ENCODE measurements at regions not wholly inside any gene's neighbourhood (a gene's known extent, or its start where the extent isn't known, plus 50 kb on each side); places are given as distances from the start of the nearest gene placed in this dataset.

- Mint-ChIP-seq H3K36me3 (ENCODE audit: low read depth) (peaks cover 33% of the 10 kb centered on the region), H3K9me3 (no peaks in the 10 kb centered on the region), H3K4me3 (no peak overlapping the region), H3K4me1 (ENCODE audit: low read depth) (peaks cover 48% of the 10 kb centered on the region), H3K27me3 (no peaks in the 10 kb centered on the region), H3K27ac (no peak overlapping the region)
- TF ChIP-seq CTCF (IDR thresholded peaks at IDR 0.05): no peak
- no peak for DNase-seq
- Histone ChIP-seq H3K27ac (ENCODE audit: low read depth in 1 of 2, low read length in 2 of 2) (no peak overlapping the region), H3K27me3 (ENCODE audit: control insufficient read depth in 1 of 2, insufficient read depth in 2 of 2, low read length in 2 of 2) (no peaks in the 10 kb centered on the region), H3K9me3 (ENCODE audit: control insufficient read depth in 1 of 2, insufficient read depth in 1 of 2, low read length in 2 of 2) (no peaks in the 10 kb centered on the region), H3K4me3 (ENCODE audit: low read length) (no peak overlapping the region), H3K4me1 (ENCODE audit: insufficient read depth, low read length) (peaks cover 31% of the 10 kb centered on the region), H3K36me3 (ENCODE audit: insufficient read depth, low read length) (peaks cover 26% of the 10 kb centered on the region)
- ChIA-PET POLR2A (no interaction called here), CTCF (no interaction called here)
- no peak for ATAC-seq (ENCODE audit: poor library complexity)
- intact Hi-C loops (cut with DNase I, micrococcal nuclease): no loop called here
These were observed 152.6 kb downstream of the KLF12 start for GRCh38 chr13:73981595-73981994.

GRCh38 chr13:73975767-73976166 lies 158.4 kb downstream of the KLF12 start:
- no peak for ATAC-seq (ENCODE audit: poor library complexity)
- intact Hi-C loops (cut with DNase I, micrococcal nuclease): no loop called here
- no peaks in the 10 kb centered on the region for H3K9me3 ChIP-seq (ENCODE audit: control insufficient read depth in 1 of 2, insufficient read depth in 1 of 2, low read length in 2 of 2)
- H3K4me1 Mint-ChIP-seq (ENCODE audit: low read depth): peaks cover 82% of the 10 kb centered on the region
- peaks cover 37% of the 10 kb centered on the region for H3K36me3 Mint-ChIP-seq (ENCODE audit: low read depth)
- H3K4me3 Mint-ChIP-seq: no peak overlapping the region
- TF ChIP-seq CTCF (IDR thresholded peaks at IDR 0.05): no peak
- H3K4me1 ChIP-seq (ENCODE audit: insufficient read depth, low read length): peaks cover 3% of the 10 kb centered on the region
- no peaks in the 10 kb centered on the region for H3K27me3 ChIP-seq (ENCODE audit: control insufficient read depth in 1 of 2, insufficient read depth in 2 of 2, low read length in 2 of 2)
- no peak for DNase-seq
- H3K27ac Mint-ChIP-seq: no peak overlapping the region
- ChIA-PET POLR2A (interaction anchor here (2.1 kb wide), 1 partner anchor 10 kb away, joined by 6 read pairs; no protein-coding TSS in a partner anchor), CTCF (no interaction called here)
- peaks cover 11% of the 10 kb centered on the region for H3K36me3 ChIP-seq (ENCODE audit: insufficient read depth, low read length)
- H3K9me3 Mint-ChIP-seq: peaks cover 7% of the 10 kb centered on the region
- no peak overlapping the region for H3K4me3 ChIP-seq (ENCODE audit: low read length)
- H3K27me3 Mint-ChIP-seq: no peaks in the 10 kb centered on the region
- no peak overlapping the region for H3K27ac ChIP-seq (ENCODE audit: low read depth in 1 of 2, low read length in 2 of 2)

- H3K9me3 Mint-ChIP-seq: peaks cover 7% of the 10 kb centered on the region
- ChIA-PET CTCF (interaction anchor here (1.2 kb wide), 1 partner anchor 17 kb away, joined by 3 read pairs; no protein-coding TSS in a partner anchor), POLR2A (no interaction called here)
- no peak overlapping the region for H3K27ac Mint-ChIP-seq
- Histone ChIP-seq H3K4me3 (ENCODE audit: low read length) (no peak overlapping the region), H3K9me3 (ENCODE audit: control insufficient read depth in 1 of 2, insufficient read depth in 1 of 2, low read length in 2 of 2) (no peaks in the 10 kb centered on the region), H3K27me3 (ENCODE audit: control insufficient read depth in 1 of 2, insufficient read depth in 2 of 2, low read length in 2 of 2) (no peaks in the 10 kb centered on the region), H3K36me3 (ENCODE audit: insufficient read depth, low read length) (peaks cover 11% of the 10 kb centered on the region), H3K27ac (ENCODE audit: low read depth in 1 of 2, low read length in 2 of 2) (no peak overlapping the region), H3K4me1 (ENCODE audit: insufficient read depth, low read length) (peaks cover 6% of the 10 kb centered on the region)
- no peaks in the 10 kb centered on the region for H3K27me3 Mint-ChIP-seq
- ATAC-seq (ENCODE audit: poor library complexity) (no peak), DNase-seq (no peak)
- intact Hi-C loops (cut with DNase I, micrococcal nuclease): no loop called here
- peaks cover 83% of the 10 kb centered on the region for H3K4me1 Mint-ChIP-seq (ENCODE audit: low read depth)
- H3K4me3 Mint-ChIP-seq: no peak overlapping the region
- H3K36me3 Mint-ChIP-seq (ENCODE audit: low read depth): peaks cover 30% of the 10 kb centered on the region
- no peak for TF ChIP-seq CTCF (IDR thresholded peaks at IDR 0.05)
These were observed 160.2 kb downstream of the KLF12 start for GRCh38 chr13:73974051-73974450.
